MV-4-11 (cell line): ENCODE measurements at regions not wholly inside any gene's neighbourhood (a gene's known extent, or its start where the extent isn't known, plus 50 kb on each side); places are given as distances from the start of the nearest gene placed in this dataset.

Experiments used
- DNase-seq: peaks from one replicate; lab custom pipeline; 2025; lab: John Stamatoyannopoulos, UW

- peak; percentile 50 for DNase-seq
Measured at GRCh38 chr20:58017231-58017969, 211.1 kb downstream of the ANKRD60 start.

DNA sequence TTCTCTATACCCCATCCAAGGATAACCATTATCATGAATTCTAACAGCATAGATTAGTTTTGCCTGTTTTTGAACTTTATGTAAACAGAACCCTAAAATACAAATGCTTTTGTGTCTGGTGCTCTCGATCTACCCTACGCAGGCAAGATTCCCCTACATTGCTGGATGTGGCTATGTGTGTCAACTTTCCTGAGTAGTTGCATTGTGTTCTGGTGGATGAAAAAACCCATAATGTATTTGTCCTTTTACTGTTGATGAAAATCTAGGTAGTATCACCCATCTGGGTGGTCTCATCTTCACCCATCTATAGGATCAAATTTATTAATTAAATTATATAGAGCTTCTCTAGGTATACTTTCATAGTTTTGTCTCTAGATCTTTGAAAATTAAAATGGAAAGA lies 211.7 kb downstream of the ANKRD60 start:
- no peak for DNase-seq

DNA sequence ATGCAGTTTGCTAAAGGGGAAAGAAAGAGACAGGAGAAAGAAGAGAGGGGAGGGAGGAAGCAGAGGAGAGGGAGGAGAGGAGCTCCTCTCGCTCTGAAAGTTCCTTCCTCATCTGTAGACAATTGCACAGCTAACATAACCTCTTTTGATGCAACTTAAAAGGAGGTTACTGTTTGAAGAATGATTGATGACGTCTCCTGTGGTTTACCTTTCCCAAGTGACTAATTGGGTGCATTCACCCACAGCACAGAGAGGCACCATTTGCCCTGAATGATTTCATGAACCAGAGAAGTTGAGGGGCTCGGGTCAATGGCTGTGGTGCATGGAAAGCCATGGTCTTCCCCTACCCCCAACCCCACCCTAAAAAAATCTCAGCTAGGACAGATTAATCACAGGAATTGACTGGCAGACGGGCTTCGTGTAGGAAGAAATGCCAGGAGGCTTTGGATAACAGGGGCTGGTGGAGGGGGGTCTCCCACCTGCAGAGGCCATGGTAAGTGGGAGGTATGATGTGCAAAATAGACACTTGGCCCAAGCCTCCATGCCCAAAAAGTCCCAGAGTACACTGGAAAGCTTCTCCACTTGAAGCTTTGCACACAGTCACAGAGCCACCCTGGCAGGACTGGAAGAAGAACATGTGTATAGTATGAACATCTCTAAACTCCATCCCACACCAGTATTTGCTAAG lies 213.7 kb downstream of the ANKRD60 start:
- peak; percentile 5 for DNase-seq

DNA sequence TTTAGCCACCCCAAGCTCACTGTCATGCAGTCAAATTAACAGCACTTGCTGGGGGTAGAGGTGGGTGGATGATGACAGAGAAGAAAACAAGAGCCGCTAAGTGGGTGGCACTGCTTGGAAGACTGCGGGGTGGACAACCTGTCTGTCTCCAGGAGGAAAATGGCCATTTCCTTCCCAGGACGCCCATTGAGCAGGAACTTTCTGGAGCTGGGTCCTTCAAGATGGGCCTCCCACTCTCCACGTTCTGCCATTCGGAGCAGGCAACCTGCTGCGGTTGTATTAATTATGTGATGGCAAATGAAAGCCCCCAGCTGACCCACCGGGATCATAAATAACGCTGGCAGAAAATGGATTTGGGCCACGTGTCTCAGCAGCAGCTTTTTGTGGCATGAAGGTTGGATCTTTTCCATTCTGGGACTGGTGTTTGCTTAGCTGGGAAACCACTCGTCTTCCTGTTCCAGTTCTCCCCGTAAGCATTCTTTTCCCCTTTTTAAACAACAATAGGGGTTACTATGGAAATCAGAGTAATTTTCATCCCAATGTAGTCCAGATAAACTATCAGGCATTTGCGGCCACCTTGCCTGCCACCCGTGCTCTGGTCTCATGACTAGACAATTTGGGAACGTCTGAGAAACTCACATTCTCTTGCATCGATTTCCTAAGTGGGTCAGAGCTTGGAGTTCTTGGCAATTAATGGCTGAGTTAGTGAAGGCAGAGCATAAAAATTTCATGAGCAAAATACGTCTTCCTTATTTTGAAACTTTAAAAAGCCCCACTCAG lies 215.5 kb downstream of the ANKRD60 start:
- DNase-seq = no peak

DNA sequence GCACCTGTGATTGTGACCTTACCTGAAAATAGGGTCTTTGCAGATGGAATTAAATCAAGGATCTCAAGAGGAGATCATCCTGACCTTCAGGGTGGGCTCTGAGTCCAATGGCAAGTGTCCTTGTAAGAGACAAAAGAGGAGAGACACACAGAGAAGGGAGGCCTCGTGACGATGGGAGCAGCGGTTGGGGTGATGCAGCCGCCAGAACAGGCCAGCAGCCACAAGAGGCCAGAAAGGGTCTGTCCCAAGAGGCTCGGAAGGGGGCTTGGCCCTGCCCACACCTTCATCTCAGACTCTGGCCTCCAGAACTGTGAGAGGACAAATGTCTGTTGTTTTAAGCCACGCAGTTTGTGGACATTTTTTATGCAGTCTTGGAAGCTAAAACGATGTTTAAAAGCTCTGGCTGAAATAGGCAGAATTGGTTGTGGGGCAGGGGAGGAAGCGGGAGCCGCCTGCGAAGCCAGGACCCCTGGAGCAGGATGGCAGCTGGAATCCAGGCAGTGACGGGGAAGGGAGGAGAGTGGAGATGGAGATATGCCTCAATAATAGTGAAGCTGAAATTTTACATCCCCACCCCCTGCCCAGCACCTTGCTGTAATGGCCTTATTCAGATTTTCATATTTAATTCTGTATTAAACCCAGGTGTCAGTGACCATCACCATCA lies 216.4 kb downstream of the ANKRD60 start:
- no peak for DNase-seq

- DNase-seq = no peak
Measured at GRCh38 chr20:58011106-58011946, 217.1 kb downstream of the ANKRD60 start.

GRCh38 chr20:58010666-58011065 lies 217.8 kb downstream of the ANKRD60 start:
- no peak for DNase-seq

GRCh38 chr20:58010186-58010585 lies 218.3 kb downstream of the ANKRD60 start:
- no peak for DNase-seq

GRCh38 chr20:58008866-58009265 lies 219.6 kb downstream of the ANKRD60 start:
- DNase-seq = no peak

GRCh38 chr20:58008413-58008812 lies 220.0 kb downstream of the ANKRD60 start:
- no peak for DNase-seq

DNA sequence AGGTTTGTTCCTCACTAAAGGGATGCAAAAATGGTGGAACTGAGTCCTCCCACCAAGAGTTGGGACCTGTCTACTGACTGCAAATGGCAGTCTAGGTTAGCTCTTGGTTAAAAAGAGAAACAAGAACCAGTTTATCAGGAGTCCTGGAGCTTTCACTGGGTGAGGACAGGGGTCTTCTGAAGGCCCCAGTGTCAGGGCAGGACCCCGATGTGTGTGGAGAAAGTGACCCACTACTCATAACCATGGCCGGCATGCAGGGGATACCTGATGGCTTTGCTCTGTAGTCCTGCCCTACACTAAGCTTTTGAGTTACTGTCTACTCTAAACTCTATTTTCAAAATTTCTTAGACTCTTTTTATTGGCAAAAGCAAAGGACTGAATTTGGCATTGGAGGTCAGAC lies 220.5 kb downstream of the ANKRD60 start:
- DNase-seq = no peak

GRCh38 chr20:58006346-58007316 lies 221.8 kb downstream of the ANKRD60 start:
- DNase-seq = no peak

DNA sequence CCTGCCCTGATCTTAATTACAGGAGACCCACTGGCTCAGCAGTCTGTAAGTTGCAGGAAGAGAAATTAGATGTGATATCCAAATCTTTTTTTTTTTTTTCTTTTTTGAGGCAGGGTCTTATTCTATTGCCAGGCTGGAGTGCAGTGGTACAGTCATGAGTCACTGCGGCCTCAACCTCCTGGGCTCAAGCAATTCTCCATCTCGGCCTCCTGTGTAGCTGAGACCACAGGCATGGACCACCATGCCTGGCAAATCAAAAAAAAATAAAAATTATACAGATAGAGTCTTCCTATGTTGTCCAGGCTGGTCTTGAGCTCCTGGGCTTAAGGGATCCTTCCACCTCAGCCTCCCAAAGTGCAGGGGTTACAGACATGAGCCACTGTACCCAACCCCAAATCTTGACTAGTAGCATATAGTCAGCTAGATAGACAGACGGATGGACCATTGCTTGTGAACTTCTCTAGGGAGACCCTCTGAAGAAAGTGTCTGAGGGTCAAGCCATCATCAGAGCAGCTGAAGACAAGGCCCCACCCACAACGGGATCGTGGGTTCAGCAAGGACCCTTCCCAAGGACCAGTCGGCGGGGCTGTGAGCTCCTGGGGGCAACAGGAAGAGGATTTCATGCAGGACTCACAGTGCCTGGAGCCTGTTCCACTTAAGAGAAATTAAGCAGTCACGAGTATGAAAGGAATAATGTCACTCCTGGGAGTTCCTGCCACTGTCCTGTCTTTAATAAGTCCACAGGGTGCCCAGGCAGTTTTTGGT lies 222.7 kb downstream of the ANKRD60 start:
- DNase-seq = no peak

DNA sequence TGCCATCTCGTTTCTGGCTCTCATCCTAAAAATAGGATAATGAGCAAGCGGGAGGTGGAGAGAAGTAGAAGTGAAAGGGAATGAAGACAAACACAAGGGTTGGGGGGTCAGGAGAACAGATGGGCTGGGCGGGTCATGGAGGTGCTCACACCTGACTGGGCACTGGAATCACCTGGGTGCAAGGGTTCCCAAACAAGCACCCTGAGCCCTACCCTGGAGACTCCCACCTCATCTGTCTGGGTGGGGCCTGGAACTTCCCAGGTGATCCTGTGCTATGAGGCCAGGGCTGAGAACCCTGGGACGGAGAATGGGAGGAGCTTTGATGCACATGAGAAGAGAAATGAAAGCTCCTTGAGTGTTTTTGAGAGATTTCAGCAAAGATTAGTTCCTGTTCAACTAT lies 223.6 kb downstream of the ANKRD60 start:
- no peak for DNase-seq

DNA sequence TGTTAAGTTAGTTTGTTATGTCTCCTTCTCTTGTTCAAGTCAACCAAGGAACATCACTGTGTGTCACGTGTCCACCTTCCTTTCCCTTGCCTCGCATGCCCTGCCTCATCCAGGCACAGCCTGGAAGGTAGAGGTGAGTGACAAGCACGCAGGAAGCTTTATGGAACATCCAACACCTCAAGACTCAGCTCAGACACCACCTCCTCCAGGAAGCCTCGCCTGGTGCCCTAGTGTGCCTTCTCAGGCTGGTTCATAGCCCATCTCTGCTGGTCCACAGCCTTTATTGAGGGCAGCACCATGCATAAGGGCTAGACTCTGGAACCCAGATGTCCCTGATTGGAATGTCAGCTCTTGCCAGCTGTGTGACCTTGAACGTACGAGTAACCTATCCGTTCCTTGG lies 224.3 kb downstream of the ANKRD60 start:
- no peak for DNase-seq

- no peak for DNase-seq
Measured at GRCh38 chr20:58003525-58003924, 224.9 kb downstream of the ANKRD60 start.

GRCh38 chr20:58002901-58003300 lies 225.6 kb downstream of the ANKRD60 start:
- DNase-seq = no peak

DNA sequence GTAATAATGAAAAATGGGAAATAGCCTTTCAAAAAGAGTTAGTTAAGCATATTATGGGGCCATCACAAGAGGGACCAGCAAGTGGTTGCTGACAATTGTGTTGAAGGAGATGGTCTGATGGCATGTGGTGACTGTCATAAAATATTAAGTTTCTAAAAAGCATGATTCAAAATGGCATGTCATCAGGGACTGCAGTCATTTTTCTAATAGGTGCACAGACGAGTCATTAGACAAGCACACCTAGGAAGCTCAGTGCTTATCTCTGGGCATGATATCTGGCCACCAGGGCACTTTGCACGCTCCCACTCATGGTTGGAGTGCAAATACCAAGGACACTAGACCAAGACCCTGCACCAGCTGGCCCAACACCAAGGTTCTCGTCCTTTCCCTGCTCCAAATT lies 226.5 kb downstream of the ANKRD60 start:
- no peak for DNase-seq

DNA sequence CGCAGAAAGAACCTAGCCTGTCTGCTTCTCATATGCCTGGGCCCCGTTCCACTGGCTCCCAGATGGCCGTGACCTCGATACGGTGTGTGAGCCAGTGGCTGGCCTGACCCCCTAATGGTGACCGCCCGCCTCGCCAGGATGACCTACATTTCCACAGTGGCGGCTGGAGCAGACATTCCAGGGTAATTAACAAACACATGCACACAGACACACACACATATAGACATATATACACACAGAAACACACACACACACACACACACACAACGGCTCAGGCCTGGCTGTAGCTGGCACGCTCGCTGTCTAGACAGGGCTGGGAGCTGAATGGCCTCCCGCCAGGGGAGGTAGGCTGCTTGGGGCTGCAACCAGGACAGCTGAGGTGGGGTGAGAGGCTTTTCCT lies 227.1 kb downstream of the ANKRD60 start:
- no peak for DNase-seq

- no peak for DNase-seq
Measured at GRCh38 chr20:58000861-58001260, 227.6 kb downstream of the ANKRD60 start.
